GM12878 (cell line): ENCODE measurements at regions not wholly inside any gene's neighbourhood (a gene's known extent, or its start where the extent isn't known, plus 50 kb on each side); places are given as distances from the start of the nearest gene placed in this dataset.

Source experiments
- CBFB ChIP-seq: IDR thresholded peaks from 2 replicates; pipeline ENCODE4 v1.6.1; 2016; ENCODE audit warnings: antibody characterized with exemption, low read depth
- CHD2 ChIP-seq: IDR thresholded peaks from 2 replicates; pipeline ENCODE4 v1.6.1; 2011; ENCODE audit warnings: low read depth, low read length, improper control_type of control experiment, borderline replicate concordance
- CTCF ChIP-seq, 3 experiments: IDR thresholded peaks in 2 of 3; conservative IDR thresholded peaks in 1 of 3; 2 replicates each; pipeline ENCODE4 v1.5.1; 2011; ENCODE audit warnings: low read depth in 3 of 3, low read length in 3 of 3, mild to moderate bottlenecking in 3 of 3, control low read depth in 2 of 3, moderate library complexity in 2 of 3, inconsistent platforms in 1 of 3, mixed read lengths in 1 of 3; ENCODE audit not compliant: control insufficient read depth in 2 of 3, insufficient read depth in 1 of 3; ENCODE audit errors: extremely low read depth in 1 of 3
- EP300 ChIP-seq, 2 experiments: fragments of 150-350 bp in 1 of 2; IDR thresholded peaks; 2 replicates each; pipeline ENCODE4 v1.6.1; 2011 to 2012; ENCODE audit warnings: low read depth in 2 of 2, low read length in 2 of 2, borderline replicate concordance in 1 of 2, improper control_type of control experiment in 1 of 2, inconsistent platforms in 1 of 2; ENCODE audit not compliant: control insufficient read depth in 1 of 2
- POLR2A ChIP-seq: IDR thresholded peaks from 2 replicates; pipeline ENCODE4 v1.6.1; 2011; ENCODE audit warnings: low read depth, mild to moderate bottlenecking, low read length
- RAD51 ChIP-seq: fragments of 450-650 bp; IDR thresholded peaks from 2 replicates; pipeline ENCODE4 v1.6.1; 2016; ENCODE audit warnings: moderate library complexity, mild to moderate bottlenecking, inconsistent platforms
- TCF12 ChIP-seq: IDR thresholded peaks from 2 replicates; pipeline ENCODE4 v1.6.1; 2011; ENCODE audit warnings: low read depth, mild to moderate bottlenecking, low read length

DNA sequence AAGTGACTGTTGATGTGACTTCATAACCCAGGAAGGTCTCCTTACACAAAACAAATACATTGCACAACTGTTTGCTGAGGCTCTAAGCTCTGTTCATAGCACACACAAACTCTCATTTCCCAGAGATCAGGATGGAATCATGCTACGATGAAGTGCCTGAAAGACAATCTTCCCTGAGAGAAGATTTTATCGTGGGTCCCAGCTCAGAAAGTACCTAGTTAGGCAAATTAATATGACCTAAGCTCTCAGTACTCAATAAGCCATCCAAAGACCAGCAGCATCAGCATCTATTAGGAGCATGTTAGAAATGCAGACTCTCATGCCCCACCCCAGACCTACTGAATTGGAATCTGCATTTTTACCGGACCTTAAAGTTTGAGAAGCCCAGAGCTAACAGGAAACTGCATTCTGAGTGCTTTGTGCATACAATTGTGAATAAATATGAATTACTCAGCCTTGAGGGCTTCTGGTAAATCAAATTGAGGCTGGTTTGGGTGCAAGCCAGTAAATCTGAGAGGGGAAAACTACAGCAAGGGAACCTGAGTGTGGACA is 161.5 kb upstream of the C2CD4B start:
- TF ChIP-seq POLR2A, result no peak
- no peak for TF ChIP-seq RAD51
- TF ChIP-seq TCF12, result no peak
- TF ChIP-seq CBFB, result no peak
- TF ChIP-seq EP300 (IDR thresholded peaks at IDR 0.05; ENCODE audit: borderline replicate concordance in 1 of 2, control insufficient read depth in 1 of 2, low read depth in 2 of 2, low read length in 2 of 2), result no peak
- no peak for TF ChIP-seq CTCF (IDR thresholded peaks at IDR 0.05 in 2 of 3, conservative IDR thresholded peaks at IDR 0.05 in 1 of 3; ENCODE audit: control insufficient read depth in 2 of 3, extremely low read depth in 1 of 3, insufficient read depth in 1 of 3, low read depth in 3 of 3, low read length in 3 of 3)
- no peak for TF ChIP-seq CHD2
